GM12878 (cell line): ENCODE measurements at regions not wholly inside any gene's neighbourhood (a gene's known extent, or its start where the extent isn't known, plus 50 kb on each side); places are given as distances from the start of the nearest gene placed in this dataset.

Source experiments
- ATAC-seq: fragments of 200-7000 bp; cut with Tn5 transposase; 3 replicates; pipeline ENCODE4 v1.9.1; 2020; ENCODE audit warnings: mild to moderate bottlenecking, moderate library complexity
- BruUV-seq: library from RNA; stranded (reverse); fragments of 400-500 nt; replicated peaks from 2 replicates; lab custom pipeline; 2021; lab: Mats Ljungman, UMichigan
- CTCF ChIA-PET: fragments of 300-600 bp; sonication (Branson Sonifier 250); formaldehyde crosslinking; extraction: SDS; loops from one replicate; lab custom pipeline; 2021; ENCODE audit warnings: inconsistent platforms; lab: Yijun Ruan, JAX
- POLR2A ChIA-PET: fragments of 350-600 bp; formaldehyde crosslinking; extraction: SDS; loops from one replicate; lab custom pipeline; 2021; ENCODE audit warnings: inconsistent platforms; lab: Charles Lee
- RAD21 ChIA-PET: fragments of 300-600 bp; sonication (Branson Sonifier 250); formaldehyde crosslinking; loops from one replicate; lab custom pipeline; 2023; ENCODE audit warnings: antibody characterized with exemption; ENCODE audit not compliant: unreplicated experiment; lab: Charles Lee
- SMC1A ChIA-PET: fragments of 300-600 bp; sonication (Branson Sonifier 250); formaldehyde crosslinking; loops from one replicate; lab custom pipeline; 2023; ENCODE audit not compliant: unreplicated experiment, uncharacterized antibody; lab: Charles Lee
- DNase-seq: peaks from one replicate; pipeline ENCODE4 v3.0.0-alpha.2; 2011; ENCODE audit warnings: low read depth, low spot score
- FAIRE-seq: peaks from 3 replicates; lab custom pipeline; 2011; peaks lifted over from hg19 to GRCh38; lab: Jason Lieb, UNC
- H2AFZ ChIP-seq: 2 replicates; pipeline ENCODE4 v1.6.0; 2011; ENCODE audit warnings: low read depth, low read length, control low read depth; ENCODE audit not compliant: control insufficient read depth
- H3K27ac ChIP-seq: 2 replicates; pipeline ENCODE4 v1.5.1; 2011; ENCODE audit warnings: control low read depth; ENCODE audit not compliant: control insufficient read depth, insufficient read depth
- H3K27me3 ChIP-seq, 2 experiments: replicated peaks in 1 of 2; 2 replicates each; pipeline versions ENCODE4 v1.6.0 to v1.6.1; 2011; ENCODE audit warnings: low read length in 1 of 2; ENCODE audit not compliant: control insufficient read depth in 2 of 2, insufficient read depth in 2 of 2
- H3K36me3 ChIP-seq, 2 experiments: 2 replicates each; pipeline ENCODE4 v1.5.1; 2011; ENCODE audit warnings: low read length in 1 of 2; ENCODE audit not compliant: control insufficient read depth in 2 of 2, insufficient read depth in 2 of 2
- H3K4me1 ChIP-seq: 2 replicates; pipeline ENCODE4 v1.6.1; 2011; ENCODE audit warnings: mild to moderate bottlenecking, low read length, moderate library complexity, mixed read lengths; ENCODE audit not compliant: control insufficient read depth, insufficient read depth
- H3K4me2 ChIP-seq: 2 replicates; pipeline ENCODE4 v1.6.0; 2011; ENCODE audit warnings: control low read depth; ENCODE audit not compliant: control insufficient read depth, insufficient read depth
- H3K4me3 ChIP-seq: fragments of 200-600 bp; sonication (generic); 2 replicates; pipeline ENCODE4 v1.5.1; 2016
- H3K79me2 ChIP-seq: 2 replicates; pipeline ENCODE4 v1.6.0; 2011; ENCODE audit warnings: low read length; ENCODE audit not compliant: control insufficient read depth, insufficient read depth
- H3K9ac ChIP-seq: 2 replicates; pipeline ENCODE4 v1.8.0; 2011; ENCODE audit warnings: low read length, control low read depth, mixed read lengths; ENCODE audit not compliant: control insufficient read depth, insufficient read depth
- H3K9me3 ChIP-seq: replicated peaks from 3 replicates; pipeline ENCODE4 v1.5.1; 2011; ENCODE audit warnings: mild to moderate bottlenecking, low read length; ENCODE audit not compliant: control insufficient read depth, insufficient read depth
- H4K20me1 ChIP-seq: 2 replicates; pipeline ENCODE4 v1.6.0; 2011; ENCODE audit not compliant: control insufficient read depth, insufficient read depth
- CREB1 ChIP-seq: IDR thresholded peaks from 2 replicates; pipeline ENCODE4 v1.6.1; 2012; ENCODE audit warnings: low read depth, mild to moderate bottlenecking, inconsistent platforms
- EP300 ChIP-seq, 2 experiments: fragments of 150-350 bp in 1 of 2; IDR thresholded peaks; 2 replicates each; pipeline ENCODE4 v1.6.1; 2011 to 2012; ENCODE audit warnings: low read depth in 2 of 2, low read length in 2 of 2, borderline replicate concordance in 1 of 2, improper control_type of control experiment in 1 of 2, inconsistent platforms in 1 of 2; ENCODE audit not compliant: control insufficient read depth in 1 of 2
- IKZF1 ChIP-seq: fragments of 450-650 bp; conservative IDR thresholded peaks from 2 replicates; pipeline ENCODE4 v1.6.1; 2017; ENCODE audit warnings: antibody characterized with exemption, mild to moderate bottlenecking
- JUND ChIP-seq: IDR thresholded peaks from 2 replicates; pipeline ENCODE4 v1.6.1; 2012; ENCODE audit warnings: low read depth, mild to moderate bottlenecking, low read length, improper control_type of control experiment, moderate library complexity
- POLR2A ChIP-seq: IDR thresholded peaks from 2 replicates; pipeline ENCODE4 v1.6.1; 2011; ENCODE audit warnings: low read depth, mild to moderate bottlenecking, low read length
- SMAD5 ChIP-seq: IDR thresholded peaks from 2 replicates; pipeline ENCODE4 v1.6.1; 2016; ENCODE audit warnings: antibody characterized with exemption, low read depth
- SUPT20H ChIP-seq: IDR thresholded peaks from 2 replicates; pipeline ENCODE4 v1.6.1; 2011; ENCODE audit warnings: low read depth, mild to moderate bottlenecking, low read length, moderate library complexity, borderline replicate concordance; ENCODE audit not compliant: control insufficient read depth
- TAF1 ChIP-seq: IDR thresholded peaks from 2 replicates; pipeline ENCODE4 v1.6.1; 2011; ENCODE audit warnings: mild to moderate bottlenecking, low read depth, low read length, borderline replicate concordance
- WRNIP1 ChIP-seq: IDR thresholded peaks from 2 replicates; pipeline ENCODE4 v1.6.1; 2011; ENCODE audit warnings: low read depth, low read length, improper control_type of control experiment, borderline replicate concordance
- WGBS: methylation state at CpG from one replicate; pipeline ENCODE4 v1.1.6; 2016; ENCODE audit warnings: low lambda C conversion rate; ENCODE audit not compliant: insufficient replicate concordance, insufficient coverage; ENCODE audit errors: missing lambda C conversion rate; 5-methylcytosine and 5-hydroxymethylcytosine counted together
- in situ Hi-C: fragments of 300-500 bp; cut with MboI; formaldehyde crosslinking; loops from 9 replicates; pipeline ENCODE4 v1.14.3; 2018; ENCODE audit warnings: mixed read lengths
- intact Hi-C: fragments of 100-400 bp; cut with micrococcal nuclease; formaldehyde crosslinking; loops from one replicate; pipeline ENCODE4 v1.14.2; 2022; ENCODE audit not compliant: unreplicated experiment
- TF ChIP-seq, protein P1 (sequence below), 3 experiments: IDR thresholded peaks in 2 of 3; conservative IDR thresholded peaks in 1 of 3; 2 replicates each; pipeline ENCODE4 v1.5.1; 2011; ENCODE audit warnings: low read depth in 3 of 3, low read length in 3 of 3, mild to moderate bottlenecking in 3 of 3, control low read depth in 2 of 3, moderate library complexity in 2 of 3, inconsistent platforms in 1 of 3, mixed read lengths in 1 of 3; ENCODE audit not compliant: control insufficient read depth in 2 of 3, insufficient read depth in 1 of 3; ENCODE audit errors: extremely low read depth in 1 of 3
- TF ChIP-seq, protein P2 (sequence below): fragments of 150-350 bp; IDR thresholded peaks from 2 replicates; pipeline ENCODE4 v1.6.1; 2016; ENCODE audit warnings: low read depth, low read length
- TF ChIP-seq, protein P3 (sequence below): fragments of 450-650 bp; IDR thresholded peaks from 2 replicates; pipeline ENCODE4 v1.6.1; 2017; ENCODE audit warnings: borderline replicate concordance
- TF ChIP-seq, protein P4 (sequence below): fragments of 450-650 bp; IDR thresholded peaks from 2 replicates; pipeline ENCODE4 v1.6.1; 2017; ENCODE audit warnings: mild to moderate bottlenecking, low read depth, inconsistent platforms; ENCODE audit not compliant: poor library complexity, severe bottlenecking
- TF ChIP-seq, protein P5 (sequence below): fragments of 450-650 bp; IDR thresholded peaks from 2 replicates; pipeline ENCODE4 v1.6.1; 2016; ENCODE audit warnings: mild to moderate bottlenecking

DNA sequence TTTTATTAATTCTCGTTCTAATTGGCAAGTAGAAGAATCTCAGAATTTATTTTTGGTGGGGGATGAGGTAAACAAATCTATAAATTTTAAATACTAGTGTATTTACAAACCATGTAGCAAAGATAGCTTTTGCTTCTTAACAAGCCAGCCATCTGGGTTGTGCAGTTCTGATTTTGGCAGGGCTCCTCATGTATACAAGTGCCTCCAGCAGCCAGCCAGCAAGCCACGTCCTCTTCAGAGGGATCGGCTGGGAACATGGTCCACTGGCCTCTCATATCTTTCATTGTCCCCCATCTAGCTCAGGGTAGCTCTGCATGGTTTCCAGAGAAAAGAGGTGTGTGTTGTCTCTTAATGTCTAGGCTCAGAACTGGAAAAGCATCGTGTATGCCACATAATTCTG, 659.1 kb downstream of the MRPL39 start:
- Histone ChIP-seq H4K20me1 (no peaks in the 10 kb centered on the region), H3K4me3 (no peak overlapping the region), H3K9ac (no peak overlapping the region), H3K27ac (no peak overlapping the region), H3K4me2 (no peak overlapping the region), H2AFZ (no peak overlapping the region), H3K9me3 (no peaks in the 10 kb centered on the region), H3K4me1 (no peaks in the 10 kb centered on the region), H3K36me3 (no peaks in the 10 kb centered on the region), H3K79me2 (no peaks in the 10 kb centered on the region), H3K27me3 (no peaks in the 10 kb centered on the region)
- intact Hi-C loops (no loop called here), in situ Hi-C loops (no loop called here)
- no peak for ATAC-seq
- ChIA-PET SMC1A (interaction anchor here (0.6 kb wide), 1 partner anchor 108 kb away, joined by 3 read pairs; no protein-coding TSS in a partner anchor), RAD21 (no interaction called here), CTCF (interaction anchor here (0.6 kb wide), 1 partner anchor 51 kb away, joined by 3 read pairs; no protein-coding TSS in a partner anchor), POLR2A (no interaction called here)
- no peak for DNase-seq
- BruUV-seq = no TSS peak
- 25% methylated on average over 4 of the region's 4 CpGs for WGBS
- no peak for FAIRE-seq
- TF ChIP-seq SMAD5 (no peak), WRNIP1 (no peak), TAF1 (no peak), POLR2A (no peak), SUPT20H (no peak), CREB1 (no peak), JUND (no peak), IKZF1 (no peak), EP300 (IDR thresholded peaks at IDR 0.05; ENCODE audit: borderline replicate concordance in 1 of 2, control insufficient read depth in 1 of 2, low read depth in 2 of 2, low read length in 2 of 2) (no peak)
- TF ChIP-seq, protein P1, sequence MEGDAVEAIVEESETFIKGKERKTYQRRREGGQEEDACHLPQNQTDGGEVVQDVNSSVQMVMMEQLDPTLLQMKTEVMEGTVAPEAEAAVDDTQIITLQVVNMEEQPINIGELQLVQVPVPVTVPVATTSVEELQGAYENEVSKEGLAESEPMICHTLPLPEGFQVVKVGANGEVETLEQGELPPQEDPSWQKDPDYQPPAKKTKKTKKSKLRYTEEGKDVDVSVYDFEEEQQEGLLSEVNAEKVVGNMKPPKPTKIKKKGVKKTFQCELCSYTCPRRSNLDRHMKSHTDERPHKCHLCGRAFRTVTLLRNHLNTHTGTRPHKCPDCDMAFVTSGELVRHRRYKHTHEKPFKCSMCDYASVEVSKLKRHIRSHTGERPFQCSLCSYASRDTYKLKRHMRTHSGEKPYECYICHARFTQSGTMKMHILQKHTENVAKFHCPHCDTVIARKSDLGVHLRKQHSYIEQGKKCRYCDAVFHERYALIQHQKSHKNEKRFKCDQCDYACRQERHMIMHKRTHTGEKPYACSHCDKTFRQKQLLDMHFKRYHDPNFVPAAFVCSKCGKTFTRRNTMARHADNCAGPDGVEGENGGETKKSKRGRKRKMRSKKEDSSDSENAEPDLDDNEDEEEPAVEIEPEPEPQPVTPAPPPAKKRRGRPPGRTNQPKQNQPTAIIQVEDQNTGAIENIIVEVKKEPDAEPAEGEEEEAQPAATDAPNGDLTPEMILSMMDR (IDR thresholded peaks at IDR 0.05 in 2 of 3, conservative IDR thresholded peaks at IDR 0.05 in 1 of 3; ENCODE audit: control insufficient read depth in 2 of 3, extremely low read depth in 1 of 3, insufficient read depth in 1 of 3, low read depth in 3 of 3, low read length in 3 of 3) = no peak
- TF ChIP-seq, protein P2, sequence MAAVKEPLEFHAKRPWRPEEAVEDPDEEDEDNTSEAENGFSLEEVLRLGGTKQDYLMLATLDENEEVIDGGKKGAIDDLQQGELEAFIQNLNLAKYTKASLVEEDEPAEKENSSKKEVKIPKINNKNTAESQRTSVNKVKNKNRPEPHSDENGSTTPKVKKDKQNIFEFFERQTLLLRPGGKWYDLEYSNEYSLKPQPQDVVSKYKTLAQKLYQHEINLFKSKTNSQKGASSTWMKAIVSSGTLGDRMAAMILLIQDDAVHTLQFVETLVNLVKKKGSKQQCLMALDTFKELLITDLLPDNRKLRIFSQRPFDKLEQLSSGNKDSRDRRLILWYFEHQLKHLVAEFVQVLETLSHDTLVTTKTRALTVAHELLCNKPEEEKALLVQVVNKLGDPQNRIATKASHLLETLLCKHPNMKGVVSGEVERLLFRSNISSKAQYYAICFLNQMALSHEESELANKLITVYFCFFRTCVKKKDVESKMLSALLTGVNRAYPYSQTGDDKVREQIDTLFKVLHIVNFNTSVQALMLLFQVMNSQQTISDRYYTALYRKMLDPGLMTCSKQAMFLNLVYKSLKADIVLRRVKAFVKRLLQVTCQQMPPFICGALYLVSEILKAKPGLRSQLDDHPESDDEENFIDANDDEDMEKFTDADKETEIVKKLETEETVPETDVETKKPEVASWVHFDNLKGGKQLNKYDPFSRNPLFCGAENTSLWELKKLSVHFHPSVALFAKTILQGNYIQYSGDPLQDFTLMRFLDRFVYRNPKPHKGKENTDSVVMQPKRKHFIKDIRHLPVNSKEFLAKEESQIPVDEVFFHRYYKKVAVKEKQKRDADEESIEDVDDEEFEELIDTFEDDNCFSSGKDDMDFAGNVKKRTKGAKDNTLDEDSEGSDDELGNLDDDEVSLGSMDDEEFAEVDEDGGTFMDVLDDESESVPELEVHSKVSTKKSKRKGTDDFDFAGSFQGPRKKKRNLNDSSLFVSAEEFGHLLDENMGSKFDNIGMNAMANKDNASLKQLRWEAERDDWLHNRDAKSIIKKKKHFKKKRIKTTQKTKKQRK = no peak
- TF ChIP-seq, protein P3, sequence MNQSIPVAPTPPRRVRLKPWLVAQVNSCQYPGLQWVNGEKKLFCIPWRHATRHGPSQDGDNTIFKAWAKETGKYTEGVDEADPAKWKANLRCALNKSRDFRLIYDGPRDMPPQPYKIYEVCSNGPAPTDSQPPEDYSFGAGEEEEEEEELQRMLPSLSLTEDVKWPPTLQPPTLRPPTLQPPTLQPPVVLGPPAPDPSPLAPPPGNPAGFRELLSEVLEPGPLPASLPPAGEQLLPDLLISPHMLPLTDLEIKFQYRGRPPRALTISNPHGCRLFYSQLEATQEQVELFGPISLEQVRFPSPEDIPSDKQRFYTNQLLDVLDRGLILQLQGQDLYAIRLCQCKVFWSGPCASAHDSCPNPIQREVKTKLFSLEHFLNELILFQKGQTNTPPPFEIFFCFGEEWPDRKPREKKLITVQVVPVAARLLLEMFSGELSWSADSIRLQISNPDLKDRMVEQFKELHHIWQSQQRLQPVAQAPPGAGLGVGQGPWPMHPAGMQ = no peak
- TF ChIP-seq, protein P4, sequence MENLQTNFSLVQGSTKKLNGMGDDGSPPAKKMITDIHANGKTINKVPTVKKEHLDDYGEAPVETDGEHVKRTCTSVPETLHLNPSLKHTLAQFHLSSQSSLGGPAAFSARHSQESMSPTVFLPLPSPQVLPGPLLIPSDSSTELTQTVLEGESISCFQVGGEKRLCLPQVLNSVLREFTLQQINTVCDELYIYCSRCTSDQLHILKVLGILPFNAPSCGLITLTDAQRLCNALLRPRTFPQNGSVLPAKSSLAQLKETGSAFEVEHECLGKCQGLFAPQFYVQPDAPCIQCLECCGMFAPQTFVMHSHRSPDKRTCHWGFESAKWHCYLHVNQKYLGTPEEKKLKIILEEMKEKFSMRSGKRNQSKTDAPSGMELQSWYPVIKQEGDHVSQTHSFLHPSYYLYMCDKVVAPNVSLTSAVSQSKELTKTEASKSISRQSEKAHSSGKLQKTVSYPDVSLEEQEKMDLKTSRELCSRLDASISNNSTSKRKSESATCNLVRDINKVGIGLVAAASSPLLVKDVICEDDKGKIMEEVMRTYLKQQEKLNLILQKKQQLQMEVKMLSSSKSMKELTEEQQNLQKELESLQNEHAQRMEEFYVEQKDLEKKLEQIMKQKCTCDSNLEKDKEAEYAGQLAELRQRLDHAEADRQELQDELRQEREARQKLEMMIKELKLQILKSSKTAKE = no peak
- TF ChIP-seq, protein P5, sequence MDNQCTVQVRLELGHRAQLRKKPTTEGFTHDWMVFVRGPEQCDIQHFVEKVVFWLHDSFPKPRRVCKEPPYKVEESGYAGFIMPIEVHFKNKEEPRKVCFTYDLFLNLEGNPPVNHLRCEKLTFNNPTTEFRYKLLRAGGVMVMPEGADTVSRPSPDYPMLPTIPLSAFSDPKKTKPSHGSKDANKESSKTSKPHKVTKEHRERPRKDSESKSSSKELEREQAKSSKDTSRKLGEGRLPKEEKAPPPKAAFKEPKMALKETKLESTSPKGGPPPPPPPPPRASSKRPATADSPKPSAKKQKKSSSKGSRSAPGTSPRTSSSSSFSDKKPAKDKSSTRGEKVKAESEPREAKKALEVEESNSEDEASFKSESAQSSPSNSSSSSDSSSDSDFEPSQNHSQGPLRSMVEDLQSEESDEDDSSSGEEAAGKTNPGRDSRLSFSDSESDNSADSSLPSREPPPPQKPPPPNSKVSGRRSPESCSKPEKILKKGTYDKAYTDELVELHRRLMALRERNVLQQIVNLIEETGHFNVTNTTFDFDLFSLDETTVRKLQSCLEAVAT = no peak
